ENCODE measurements at regions not wholly inside any gene's neighbourhood (a gene's known extent, or its start where the extent isn't known, plus 50 kb on each side); places are given as distances from the start of the nearest gene placed in this dataset.

DNA sequence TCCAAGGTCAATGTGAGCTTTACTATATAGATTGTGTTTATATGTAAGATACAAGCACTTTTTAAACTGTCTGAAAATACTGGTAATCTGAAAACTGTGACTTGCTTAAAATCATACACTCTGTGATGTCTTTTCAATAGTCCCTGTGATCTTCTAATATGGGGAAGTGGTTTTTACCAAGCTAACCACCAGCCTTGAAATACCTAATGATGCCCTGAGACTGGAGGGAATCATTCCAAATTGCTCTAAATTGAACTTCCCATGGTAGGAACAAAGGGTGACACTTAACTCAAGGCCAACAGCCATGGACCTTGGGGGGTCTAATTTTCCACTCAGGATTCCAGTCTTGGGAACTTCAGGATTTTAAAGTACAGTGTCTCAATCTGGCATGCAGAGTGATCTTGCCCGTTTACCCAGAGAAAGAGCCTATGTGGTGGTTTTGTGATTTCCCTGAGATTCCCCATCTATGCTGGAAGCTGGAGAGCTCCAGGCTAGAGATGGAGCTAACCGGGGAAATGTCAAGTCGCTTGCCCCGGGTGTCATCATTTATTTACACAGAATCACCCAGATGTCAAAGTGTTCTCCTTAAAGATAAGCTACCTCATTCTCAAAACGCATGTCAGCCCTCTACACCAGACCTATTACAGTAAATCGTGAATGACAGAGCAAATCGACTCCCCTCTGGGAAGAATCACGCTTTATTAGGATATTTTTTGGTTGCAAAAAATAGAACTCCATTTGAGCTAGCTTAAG is 198.5 kb downstream of the SP3 start:
- no peak for DNase-seq (ENCODE audit: low read depth)

DNA sequence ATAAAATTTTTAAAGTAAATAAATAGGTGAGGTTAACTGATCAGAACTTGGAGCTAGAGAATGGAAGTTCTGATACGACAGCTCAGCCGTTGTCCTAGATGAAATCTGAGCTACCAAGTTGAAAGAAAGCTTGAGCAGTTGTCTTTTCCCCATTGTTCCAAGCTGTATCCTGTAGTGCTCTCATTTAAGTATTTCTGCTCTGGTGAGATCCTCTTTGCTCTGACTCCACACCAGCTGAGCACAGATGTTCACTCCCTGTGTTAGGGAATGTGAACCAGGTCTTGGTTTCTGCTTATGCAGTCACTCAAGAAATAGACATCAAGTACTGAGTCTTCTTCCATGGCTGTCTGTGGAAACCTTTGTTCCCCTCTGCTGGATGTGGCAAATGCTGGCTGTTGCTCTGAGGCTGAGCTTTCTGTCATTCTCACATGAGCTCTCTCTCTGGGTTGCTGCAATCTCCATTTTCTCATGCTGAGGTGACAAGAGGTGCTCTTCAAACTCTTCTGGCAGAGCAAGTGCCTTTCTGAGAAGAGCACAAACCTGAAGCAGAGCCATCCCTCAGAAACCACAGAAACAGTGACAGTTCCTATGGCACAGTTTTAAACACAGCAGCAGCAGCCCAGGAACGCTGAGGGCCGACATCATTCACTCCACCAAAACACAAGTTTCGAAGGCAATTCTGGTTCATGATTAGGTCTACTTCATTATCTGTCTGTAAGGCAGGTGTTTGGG is 194.1 kb downstream of the SP3 start:
- no peak for DNase-seq (ENCODE audit: low read depth)

DNA sequence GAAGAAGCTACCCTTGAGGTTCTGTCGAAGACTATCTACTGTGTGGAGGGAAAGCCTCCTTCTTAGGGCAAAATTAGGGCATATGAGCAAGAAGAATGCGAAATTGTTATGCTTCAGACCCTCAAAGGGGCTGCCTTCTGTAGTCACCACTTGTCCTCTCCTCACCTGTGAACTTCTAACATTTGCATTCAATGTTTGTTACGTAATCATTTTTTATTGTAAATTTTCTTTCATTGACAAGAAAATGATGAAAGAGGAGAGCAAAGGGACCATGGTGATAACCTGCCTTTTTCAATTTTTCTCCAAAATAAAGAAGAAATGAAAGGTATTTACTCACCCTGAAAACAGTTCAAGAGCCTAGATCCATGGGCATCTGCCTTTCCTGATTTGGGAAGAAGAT is 193.0 kb downstream of the SP3 start:
- DNase-seq (ENCODE audit: low read depth): no peak

DNA sequence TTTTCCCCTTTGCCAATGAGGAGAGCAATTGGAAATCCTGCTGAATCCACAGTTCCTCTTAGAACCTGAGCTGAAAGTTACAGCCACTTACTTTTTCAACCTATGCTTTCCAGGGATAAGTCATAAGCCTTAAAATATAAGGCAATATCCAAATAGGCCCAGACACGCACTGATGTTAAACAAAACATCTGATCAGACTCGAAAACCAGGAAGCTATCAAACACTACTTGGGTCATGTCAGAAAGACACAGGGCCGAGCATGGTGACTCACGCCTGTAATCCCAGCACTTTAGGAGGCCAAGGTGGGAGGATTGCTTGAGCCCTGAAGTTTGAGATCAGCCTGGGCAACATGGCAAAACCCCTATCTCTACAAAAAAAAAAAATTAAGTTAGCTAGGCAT is 192.1 kb downstream of the SP3 start:
- no peak for DNase-seq (ENCODE audit: low read depth)

DNA sequence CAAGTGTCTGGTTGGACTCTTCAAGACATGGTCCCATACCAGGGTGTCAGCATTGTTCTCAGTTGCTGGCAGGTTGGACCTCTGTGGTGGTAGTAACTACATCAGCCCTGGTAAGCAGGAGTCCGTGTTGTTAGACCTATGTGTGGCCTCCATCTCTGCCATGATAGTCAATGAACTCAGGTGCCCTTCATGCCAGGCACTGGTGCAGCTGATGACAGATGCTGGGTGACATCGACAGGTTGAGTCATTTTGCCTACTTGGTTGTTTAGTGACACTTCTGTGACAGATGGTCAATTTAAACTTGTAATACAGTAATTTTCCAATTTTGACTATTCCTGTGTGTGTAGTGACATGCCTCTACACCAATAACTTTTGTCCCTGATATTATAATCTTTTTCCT is 189.7 kb downstream of the SP3 start:
- DNase-seq (ENCODE audit: low read depth): no peak

DNA sequence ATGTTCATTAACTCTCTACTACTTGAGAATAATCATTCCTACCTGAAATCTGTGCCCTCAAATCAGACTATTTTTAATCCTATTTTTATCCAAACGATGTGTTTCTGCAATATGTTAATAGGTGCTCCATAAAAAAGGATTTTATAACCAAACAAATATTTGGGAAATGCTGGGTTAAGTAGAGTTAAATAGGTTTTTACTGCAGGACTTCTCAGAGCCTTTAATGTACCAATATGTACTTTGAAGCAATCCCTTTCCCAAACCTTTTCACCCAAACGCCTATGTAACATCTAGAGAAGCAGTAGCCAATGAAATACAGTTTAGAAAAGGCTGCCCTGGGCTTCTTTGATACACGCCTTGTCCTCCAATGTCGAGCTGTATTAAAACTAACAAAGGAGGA is 182.5 kb downstream of the SP3 start:
- DNase-seq (ENCODE audit: low read depth): no peak

DNA sequence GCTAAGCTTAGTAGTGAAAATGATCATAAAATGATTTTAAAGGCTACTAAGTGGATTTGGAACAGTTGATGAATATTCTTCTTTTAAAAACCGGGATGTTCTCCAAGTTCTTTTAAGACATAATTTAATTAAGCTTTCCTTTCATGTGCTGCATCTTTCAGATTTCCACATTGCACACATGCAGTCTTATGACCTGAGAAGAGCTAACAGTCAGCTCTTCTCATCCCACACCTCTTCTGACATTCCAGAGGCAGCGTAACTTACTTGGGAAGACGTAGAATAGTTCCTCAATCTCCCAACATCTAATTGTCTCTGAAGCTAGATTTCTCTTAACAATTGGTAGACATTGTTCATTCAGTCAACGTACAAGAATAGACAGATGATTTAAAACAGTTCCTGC is 181.8 kb downstream of the SP3 start:
- DNase-seq (ENCODE audit: low read depth): no peak

DNA sequence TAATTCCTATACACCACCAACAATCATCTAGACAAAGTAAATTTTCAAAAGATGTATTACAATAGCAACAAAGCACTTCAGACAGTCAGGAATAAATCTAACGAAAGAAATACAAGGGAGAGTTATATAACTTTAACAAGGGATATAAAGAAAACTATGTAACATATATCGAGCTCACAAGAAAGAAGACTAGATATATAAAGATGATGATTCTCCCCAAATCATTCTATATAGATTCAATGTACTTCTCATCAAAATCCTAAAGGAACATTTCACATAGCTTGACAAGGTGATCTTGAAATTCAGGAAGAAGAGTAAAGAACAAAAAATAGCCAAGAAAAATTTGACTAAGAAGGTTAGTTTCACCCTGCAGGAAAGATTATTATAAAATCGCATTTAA is 179.4 kb downstream of the SP3 start:
- DNase-seq (ENCODE audit: low read depth): no peak

DNA sequence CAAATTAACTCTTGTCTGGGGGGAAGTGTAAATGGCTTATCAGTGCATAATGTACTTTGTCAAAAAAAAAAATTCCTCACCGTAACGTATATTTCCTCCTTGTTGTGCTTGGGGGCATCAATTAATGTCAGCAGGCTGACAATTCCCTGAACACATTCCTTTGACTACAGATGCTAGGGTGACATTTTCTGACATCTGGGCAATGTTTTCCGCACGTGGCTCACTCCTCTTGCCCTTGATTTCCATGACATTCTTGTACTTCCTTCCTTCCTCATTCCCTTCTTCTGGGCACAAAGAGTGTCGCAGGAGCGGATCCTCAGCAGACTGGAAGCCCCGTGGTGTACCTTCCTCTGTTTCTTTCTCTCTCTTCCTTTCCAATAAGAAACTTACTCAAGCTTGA is 173.7 kb downstream of the SP3 start:
- DNase-seq (ENCODE audit: low read depth): no peak

DNA sequence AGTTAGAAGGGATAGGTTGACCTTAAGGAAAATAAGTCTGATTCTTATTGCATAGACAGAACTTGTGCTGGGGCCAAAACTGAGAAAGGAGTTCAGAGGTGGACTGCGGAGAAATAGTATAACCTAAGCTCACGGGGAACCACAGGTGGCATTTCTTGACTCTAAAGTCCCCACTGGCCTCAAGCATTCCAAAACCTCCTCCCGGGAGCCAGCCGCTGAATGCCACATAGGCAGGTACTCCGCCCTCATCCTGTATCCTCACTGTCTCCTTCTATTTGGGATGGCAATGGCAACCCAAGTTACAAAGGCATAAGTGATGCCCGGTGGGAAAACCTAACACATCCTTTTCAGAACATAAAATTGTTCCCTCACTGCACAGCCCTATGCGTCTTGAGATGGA is 173.0 kb downstream of the SP3 start:
- no peak for DNase-seq (ENCODE audit: low read depth)

DNA sequence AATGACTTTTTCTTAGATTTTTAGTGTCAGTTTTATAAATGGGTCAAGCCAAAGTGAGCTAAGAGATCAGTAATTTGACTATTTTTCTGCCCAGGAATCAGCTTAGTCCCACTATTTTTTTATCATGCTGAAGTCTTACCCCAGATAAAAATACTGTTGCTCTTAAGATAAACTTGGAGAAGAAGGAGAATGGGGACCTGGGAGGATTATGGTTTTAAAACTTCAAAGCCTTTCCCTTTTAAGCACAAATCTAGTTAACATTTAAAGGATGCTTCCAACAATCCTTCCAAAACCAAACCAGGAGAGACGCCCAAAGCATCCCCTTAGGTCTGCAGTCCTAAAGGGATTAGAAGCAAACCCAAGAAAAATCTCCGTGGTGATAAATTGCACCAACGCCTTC is 172.4 kb downstream of the SP3 start:
- no peak for DNase-seq (ENCODE audit: low read depth)

DNA sequence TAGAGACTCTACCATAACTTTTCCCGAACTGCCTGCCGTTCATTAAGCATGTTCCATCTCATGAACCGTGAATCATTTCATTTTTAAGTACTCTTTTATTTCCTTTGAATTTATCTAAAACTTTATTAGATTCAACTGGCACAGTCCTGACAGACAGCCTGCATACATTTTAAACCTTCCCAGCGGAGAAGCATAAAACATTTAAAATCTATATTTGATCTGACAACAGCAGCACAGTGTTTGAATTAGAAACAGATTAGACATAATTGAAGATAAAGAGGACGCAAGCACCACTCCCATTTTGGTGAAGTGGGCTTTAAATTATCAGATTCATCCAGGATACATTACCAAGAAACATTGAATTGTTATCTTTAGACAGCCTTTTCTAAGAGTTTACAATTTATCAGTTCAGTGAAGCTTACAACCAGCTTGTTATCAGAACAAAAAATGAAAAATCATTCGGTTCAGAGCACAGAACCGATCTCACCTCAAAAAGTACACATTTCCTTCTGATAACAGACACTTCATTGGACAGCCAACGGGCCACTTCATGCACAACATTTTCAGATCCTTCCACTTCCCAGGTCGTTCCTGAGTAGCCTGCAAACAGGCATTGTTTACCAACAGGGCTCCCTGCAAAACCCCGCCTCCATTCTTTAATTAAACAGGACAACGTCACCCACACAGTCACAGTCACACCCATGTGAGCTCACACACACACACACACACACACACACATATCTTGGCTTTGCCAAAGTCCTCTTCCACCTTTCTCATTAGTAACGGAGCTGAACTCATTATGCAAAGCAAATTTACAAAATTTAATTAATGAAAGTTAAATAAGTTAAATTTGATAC is 171.2 kb downstream of the SP3 start:
- DNase-seq (ENCODE audit: low read depth): no peak

DNA sequence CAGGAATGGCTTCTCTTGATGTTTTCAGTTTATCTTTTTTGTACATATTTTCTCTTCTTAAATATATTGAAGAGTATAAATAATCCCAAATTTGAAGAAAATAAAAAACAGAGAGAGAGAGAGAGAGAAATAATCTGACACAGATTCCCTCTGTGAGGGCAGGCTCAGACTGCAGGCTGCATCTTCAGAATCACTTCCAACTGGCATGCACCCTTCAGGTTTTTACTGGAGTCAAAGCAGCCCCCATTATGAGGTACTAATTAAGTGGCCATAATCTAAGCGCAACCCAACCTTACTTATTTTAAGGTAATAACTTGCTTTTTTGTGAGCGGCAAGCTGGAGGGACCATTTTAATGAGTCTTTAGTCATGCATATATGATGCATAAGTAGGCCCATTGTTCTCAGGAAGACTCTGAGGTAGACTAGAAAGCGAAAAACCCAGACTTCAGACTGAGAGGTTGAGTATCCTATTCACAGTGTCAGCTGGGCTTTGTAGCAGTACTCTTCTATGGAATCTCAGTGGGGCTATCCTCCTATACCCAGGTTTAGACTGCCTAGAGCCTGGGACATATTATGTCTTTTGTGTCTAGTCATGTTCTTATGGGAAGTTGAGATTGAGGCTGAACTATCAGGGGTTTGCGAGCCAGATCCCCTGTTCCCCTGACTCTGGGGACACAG is 167.4 kb downstream of the SP3 start:
- DNase-seq (ENCODE audit: low read depth): no peak

DNA sequence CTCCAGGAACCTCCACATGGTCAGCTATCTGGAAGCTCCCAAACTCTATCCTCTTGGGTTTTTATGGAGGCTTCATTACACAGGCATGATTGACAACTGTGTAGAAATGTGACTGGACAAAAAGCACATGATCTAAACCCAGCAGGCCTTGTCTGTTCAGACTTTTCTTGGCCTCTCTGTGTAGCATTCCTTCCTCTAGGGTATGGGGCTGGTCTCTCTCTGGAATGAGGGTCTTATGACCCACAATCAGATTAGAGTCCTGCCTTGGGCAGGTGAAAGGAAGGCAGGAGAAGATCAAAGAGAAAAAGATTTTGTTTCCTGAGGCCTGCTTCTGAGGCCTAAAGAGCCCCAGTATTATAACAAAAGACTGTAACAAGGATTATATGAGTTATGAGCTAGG is 162.7 kb downstream of the SP3 start:
- no peak for DNase-seq (ENCODE audit: low read depth)

DNA sequence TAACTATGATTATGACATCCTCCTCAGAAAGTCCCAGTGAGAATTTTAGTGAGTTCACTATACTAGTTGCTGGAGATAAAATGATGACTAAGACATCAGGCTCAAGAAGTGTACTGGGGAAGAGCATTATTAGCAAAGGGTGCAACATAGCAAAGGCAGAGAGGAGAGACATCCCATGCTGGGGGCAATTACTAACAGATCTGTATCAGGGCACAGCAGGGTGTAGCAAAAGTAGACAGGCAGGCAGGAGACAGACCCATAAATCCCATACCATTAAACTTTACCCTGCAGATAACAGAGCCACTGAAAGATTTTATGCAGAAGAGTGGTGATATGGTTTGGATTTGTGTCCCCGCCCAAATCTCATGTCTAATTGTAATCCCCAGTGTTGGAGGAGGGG is 161.7 kb downstream of the SP3 start:
- DNase-seq (ENCODE audit: low read depth): no peak

DNA sequence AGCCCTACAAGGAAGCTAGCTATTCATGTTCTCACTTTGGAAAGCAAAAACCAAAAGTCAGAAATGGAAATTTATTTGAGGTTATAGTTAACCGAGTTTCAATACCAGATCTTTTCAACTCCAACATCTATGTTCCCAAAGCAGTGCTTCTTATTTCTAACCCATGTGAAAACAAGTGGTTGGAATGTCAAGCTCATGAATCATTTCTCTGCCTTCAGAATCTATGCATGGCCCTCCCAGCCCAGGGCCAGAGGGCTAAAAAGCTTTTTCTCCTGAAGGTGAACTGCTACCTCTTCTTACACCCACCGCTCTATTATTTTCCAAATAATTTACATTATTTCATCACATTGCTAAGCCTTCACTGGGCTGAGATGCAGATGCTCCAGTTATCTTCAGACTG is 158.4 kb downstream of the SP3 start:
- no peak for DNase-seq (ENCODE audit: low read depth)

DNA sequence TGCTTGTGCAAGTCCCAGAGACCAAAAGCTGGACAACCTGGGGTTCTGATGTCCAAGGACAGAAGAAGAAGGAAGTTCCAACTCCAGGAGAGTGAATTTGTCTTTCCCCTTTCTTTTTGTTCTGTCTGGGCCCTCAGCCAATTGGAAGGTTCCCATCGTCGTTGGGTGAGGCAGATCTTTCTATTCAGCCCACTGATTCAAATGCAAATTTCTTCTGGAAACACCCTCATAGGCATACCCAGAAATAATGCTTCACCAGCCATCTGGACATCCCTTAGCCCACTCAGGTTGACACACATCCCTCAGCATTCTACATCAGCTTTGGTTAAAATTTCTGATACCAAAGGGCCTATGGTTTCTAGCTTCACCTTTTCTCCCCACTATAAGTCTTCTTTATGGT is 156.5 kb downstream of the SP3 start:
- no peak for DNase-seq (ENCODE audit: low read depth)

DNA sequence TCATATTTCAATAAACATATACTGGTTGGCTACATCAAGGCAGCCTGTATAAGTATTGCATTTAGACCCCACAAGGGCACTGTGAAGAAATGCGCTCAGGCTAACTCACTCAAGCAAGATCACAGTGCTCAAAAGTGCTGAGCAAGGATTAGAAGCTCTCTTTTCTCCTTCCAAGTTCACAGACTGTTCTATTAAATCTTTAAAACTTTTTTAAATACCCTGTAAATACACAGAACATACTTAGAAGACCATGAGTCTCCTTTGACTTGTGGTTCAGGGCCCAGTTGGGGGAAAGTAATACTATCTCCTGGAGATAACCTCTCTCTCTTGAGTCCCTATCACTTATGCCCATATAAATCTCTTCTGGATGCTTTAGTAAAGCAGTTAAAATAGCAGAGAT is 152.9 kb downstream of the SP3 start:
- DNase-seq (ENCODE audit: low read depth): no peak

DNA sequence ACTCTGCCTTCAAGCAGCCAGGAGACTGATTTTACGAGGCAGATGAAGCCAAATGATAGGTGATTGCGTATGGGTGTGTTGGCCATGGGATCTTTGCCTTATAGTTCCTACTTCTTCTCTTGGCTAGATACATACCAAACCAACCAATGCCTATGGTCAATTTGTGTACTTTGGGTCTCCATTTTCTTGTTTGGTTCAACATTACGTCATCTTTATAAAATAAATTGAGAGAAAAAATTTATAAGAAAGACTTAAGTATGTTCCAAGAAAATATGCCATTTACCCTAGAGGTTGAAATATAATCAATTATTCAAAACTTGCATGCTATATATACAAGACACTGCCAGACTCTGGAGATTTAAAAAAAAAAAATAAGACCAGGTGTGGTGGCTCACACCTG is 150.9 kb downstream of the SP3 start:
- no peak for DNase-seq (ENCODE audit: low read depth)

DNA sequence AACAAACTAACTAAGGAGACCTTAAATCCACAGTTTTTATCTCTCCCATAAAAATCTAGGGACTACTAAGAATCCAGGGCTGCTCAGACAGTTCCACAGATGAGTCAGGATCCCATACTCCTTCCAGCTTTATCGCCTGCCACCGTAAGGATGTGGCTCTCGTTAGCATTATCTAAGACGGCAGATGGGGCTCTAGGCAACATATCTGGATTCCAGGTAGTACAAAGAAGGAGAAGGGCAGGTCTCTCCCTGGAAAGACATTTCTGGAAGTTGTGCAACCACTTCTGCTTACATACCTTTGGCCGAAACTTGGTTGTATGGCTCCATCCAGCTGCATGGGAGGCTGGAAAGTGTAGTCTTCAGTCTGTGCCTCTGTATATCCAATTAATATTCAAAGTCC is 149.4 kb downstream of the SP3 start:
- DNase-seq (ENCODE audit: low read depth): no peak

DNA sequence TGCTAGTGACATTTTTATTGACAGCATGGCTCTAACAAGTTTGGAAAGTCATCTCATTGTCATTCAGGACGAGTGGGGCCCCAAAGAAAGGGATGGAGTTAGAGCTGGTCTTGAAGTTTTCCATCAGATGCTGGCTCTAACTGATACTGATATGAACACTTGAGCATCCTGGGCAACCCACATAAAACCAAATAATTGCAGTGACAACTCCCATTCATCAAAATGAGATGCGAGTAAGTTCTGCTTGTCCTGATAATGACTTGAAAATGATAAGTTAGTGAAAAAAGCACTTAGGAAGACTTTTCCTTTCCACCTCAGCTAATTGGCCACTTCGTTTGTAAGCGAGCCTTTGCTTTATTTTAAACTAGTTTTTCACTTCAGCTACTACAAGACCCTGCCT is 147.6 kb downstream of the SP3 start:
- no peak for DNase-seq (ENCODE audit: low read depth)

DNA sequence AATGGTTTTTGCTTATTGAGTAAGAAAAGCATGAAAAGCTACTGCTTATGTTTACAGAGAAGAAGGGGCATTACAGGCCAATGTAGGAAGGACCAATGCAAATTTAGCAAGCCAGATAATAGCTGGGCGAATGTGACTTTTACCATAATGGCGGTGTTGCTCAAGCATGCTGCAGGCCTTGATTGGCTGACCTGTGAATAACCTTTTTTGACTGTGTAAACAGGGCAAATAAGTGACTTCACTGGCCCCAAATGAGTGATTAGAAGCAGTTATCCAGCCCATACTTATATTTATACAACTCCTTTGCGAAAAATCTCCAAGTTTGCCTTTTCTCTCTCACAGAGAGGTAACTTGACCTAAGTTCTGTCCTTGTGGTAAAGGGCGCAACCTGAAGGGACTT is 146.9 kb downstream of the SP3 start:
- no peak for DNase-seq (ENCODE audit: low read depth)

DNA sequence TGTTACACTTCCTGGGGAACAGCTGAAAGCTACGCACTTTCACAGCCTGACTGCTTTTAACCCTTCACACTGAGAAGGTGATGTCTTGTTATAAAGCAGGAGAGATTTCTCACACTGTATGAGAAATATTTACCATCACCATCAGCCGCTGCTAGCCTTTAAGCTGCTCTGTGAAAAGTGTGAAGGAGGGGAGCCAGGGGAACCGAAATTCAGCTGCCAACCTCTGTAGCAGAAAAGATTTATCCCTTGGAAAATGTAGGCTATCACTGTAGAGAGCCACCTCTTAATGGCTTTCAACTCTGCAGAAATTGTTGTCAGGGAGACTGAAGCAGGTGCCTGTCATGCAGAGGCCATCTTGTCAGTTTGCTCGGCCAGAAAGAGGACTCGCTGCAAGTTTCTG is 145.3 kb downstream of the SP3 start:
- no peak for DNase-seq (ENCODE audit: low read depth)

Measured in stimulated activated CD8-positive, alpha-beta memory T cell treated with anti-CD3 and anti-CD28 coated beads, Interleukin-7, amount 100 ng/mL, for 24 hours (primary cell).